HFFc6 (cell line): ENCODE measurements at regions not wholly inside any gene's neighbourhood (a gene's known extent, or its start where the extent isn't known, plus 50 kb on each side); places are given as distances from the start of the nearest gene placed in this dataset.

ENCODE experiments used
- DNase-seq: peaks from one replicate; pipeline ENCODE4 v3.0.0-alpha.2; 2018
- H3K27ac Mint-ChIP-seq: 2 replicates; pipeline ENCODE4 v1.8.0; 2020; ENCODE audit warnings: mild to moderate bottlenecking, mixed read lengths
- H3K27me3 Mint-ChIP-seq: 2 replicates; pipeline ENCODE4 v1.8.0; 2021; ENCODE audit warnings: mild to moderate bottlenecking, moderate library complexity, mixed read lengths; ENCODE audit not compliant: insufficient read depth
- H3K36me3 Mint-ChIP-seq: 2 replicates; pipeline ENCODE4 v1.8.0; 2021; ENCODE audit warnings: low read depth, mixed read lengths
- H3K4me1 Mint-ChIP-seq: 2 replicates; pipeline ENCODE4 v1.8.0; 2020; ENCODE audit warnings: low read depth, mixed read lengths
- H3K4me3 Mint-ChIP-seq: 2 replicates; pipeline ENCODE4 v1.8.0; 2020; ENCODE audit warnings: mild to moderate bottlenecking, moderate library complexity, mixed read lengths
- H3K9me3 Mint-ChIP-seq: 2 replicates; pipeline ENCODE4 v1.8.0; 2020; ENCODE audit warnings: mild to moderate bottlenecking, mixed read lengths
- TF ChIP-seq, protein P1 (sequence below): fragments of 200-600 bp; sonication (generic); IDR thresholded peaks from 2 replicates; pipeline ENCODE4 v1.5.0; 2021; ENCODE audit warnings: antibody characterized with exemption, mild to moderate bottlenecking

- no peak overlapping the region for H3K27ac Mint-ChIP-seq
- H3K27me3 Mint-ChIP-seq: peaks cover 3% of the 10 kb centered on the region; the same call in 1 of the 2 replicates
- peaks cover 17% of the 10 kb centered on the region for H3K36me3 Mint-ChIP-seq
- no peak for DNase-seq
- peaks cover 3% of the 10 kb centered on the region for H3K4me1 Mint-ChIP-seq
- peaks cover 13% of the 10 kb centered on the region for H3K9me3 Mint-ChIP-seq
- no peak overlapping the region for H3K4me3 Mint-ChIP-seq
- TF ChIP-seq, protein P1, sequence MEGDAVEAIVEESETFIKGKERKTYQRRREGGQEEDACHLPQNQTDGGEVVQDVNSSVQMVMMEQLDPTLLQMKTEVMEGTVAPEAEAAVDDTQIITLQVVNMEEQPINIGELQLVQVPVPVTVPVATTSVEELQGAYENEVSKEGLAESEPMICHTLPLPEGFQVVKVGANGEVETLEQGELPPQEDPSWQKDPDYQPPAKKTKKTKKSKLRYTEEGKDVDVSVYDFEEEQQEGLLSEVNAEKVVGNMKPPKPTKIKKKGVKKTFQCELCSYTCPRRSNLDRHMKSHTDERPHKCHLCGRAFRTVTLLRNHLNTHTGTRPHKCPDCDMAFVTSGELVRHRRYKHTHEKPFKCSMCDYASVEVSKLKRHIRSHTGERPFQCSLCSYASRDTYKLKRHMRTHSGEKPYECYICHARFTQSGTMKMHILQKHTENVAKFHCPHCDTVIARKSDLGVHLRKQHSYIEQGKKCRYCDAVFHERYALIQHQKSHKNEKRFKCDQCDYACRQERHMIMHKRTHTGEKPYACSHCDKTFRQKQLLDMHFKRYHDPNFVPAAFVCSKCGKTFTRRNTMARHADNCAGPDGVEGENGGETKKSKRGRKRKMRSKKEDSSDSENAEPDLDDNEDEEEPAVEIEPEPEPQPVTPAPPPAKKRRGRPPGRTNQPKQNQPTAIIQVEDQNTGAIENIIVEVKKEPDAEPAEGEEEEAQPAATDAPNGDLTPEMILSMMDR: no peak
These were observed 287.7 kb downstream of the PSAT1 start for GRCh38 chr9:78584589-78584988.

DNA sequence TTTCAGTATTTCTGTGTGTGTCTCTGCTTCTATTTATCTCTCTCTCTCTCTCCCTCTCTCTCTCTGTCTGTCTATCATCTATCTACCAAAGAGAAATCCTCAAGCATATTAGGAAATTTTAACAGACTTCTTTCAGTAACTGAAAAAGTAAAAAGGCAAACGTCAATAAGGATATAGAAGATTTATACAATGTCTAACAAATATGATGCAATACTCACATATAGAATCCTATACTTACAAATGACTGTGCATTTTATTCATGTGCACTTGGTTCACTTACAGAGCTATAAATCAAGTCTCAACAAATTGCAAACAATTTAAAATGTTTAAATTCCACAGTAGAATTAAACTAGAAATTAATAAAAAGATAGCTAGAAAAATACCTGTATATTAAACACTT, 289.0 kb downstream of the PSAT1 start:
- Mint-ChIP-seq H3K4me3 (no peak overlapping the region), H3K4me1 (peaks cover 16% of the 10 kb centered on the region), H3K27ac (no peak overlapping the region), H3K9me3 (peaks cover 17% of the 10 kb centered on the region), H3K27me3 (peaks cover 3% of the 10 kb centered on the region; the same call in 1 of the 2 replicates), H3K36me3 (peaks cover 21% of the 10 kb centered on the region)
- DNase-seq: no peak
- TF ChIP-seq, protein P1: no peak

DNA sequence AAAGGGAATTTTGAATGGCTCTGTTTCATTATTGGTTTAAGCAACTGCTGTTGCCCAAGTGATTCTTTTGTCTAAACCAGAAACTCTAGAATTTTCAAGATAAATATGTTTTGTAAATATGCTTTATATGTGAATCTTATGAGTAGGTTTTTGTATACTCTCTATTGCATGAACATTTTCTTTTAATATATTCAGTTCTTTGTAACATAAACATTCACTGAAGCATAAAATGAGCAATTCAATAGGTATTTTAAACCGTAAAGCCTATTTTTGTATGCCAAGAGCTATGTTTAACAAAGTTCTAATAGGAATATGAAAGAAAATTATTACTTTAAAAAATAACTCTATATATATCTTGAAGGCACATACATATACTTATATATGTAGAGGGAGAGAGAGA, 293.1 kb downstream of the PSAT1 start:
- Mint-ChIP-seq H3K4me3 (peak overlapping the region; percentile 30; the same call in 1 of the 2 replicates), H3K27me3 (no peaks in the 10 kb centered on the region), H3K9me3 (peaks cover 17% of the 10 kb centered on the region), H3K36me3 (peaks cover 26% of the 10 kb centered on the region), H3K4me1 (peaks cover 55% of the 10 kb centered on the region), H3K27ac (0 out of 2 replicates have a peak overlapping the region, but pooled peaks have one; percentile 35)
- TF ChIP-seq, protein P1: no peak
- no peak for DNase-seq

GRCh38 chr9:78592811-78593210, 295.9 kb downstream of the PSAT1 start:
- H3K9me3 Mint-ChIP-seq: peaks cover 8% of the 10 kb centered on the region
- no peaks in the 10 kb centered on the region for H3K27me3 Mint-ChIP-seq
- peak overlapping the region; percentile 2 for H3K4me3 Mint-ChIP-seq
- peaks cover 83% of the 10 kb centered on the region for H3K4me1 Mint-ChIP-seq
- H3K27ac Mint-ChIP-seq: peak overlapping the region; percentile 73
- TF ChIP-seq, protein P1: no peak
- peak; percentile 64 for DNase-seq
- H3K36me3 Mint-ChIP-seq: peaks cover 32% of the 10 kb centered on the region

DNA sequence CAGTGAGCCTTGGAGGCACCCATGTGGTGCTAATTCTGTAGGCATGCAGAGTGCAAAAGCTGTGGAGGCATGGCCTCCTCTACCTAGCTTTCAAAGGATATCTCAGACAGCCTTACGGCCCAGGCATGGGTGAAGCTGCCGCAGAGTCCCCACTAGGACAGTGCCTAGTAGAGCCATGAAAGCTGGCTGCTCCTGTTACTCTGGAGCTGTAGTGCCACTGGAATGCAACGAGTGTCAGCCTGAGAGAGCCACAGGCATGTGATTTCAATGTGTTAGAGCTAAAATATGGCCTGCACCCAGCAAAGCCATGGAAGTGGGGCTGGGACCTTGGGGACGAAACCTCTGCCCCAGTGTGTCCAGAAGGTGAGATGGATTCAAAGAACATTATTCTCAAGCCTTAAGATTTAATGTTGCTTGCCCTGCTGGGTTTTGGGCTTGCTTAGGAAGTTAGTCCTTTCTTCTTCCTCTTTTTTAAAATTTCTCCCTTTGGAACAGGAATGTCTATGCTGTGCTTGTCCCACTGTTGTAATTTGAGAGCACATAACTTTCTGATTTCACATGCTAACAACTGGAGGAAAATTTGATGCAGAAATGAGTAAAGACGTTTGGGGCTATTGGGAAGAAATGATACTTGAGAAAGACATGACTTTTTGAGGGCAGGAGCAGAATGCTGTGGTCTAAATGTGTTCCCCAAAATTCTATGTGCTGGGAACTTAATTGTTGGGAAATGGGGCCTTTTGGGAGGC, 298.4 kb downstream of the PSAT1 start:
- Mint-ChIP-seq H3K36me3 (peaks cover 29% of the 10 kb centered on the region), H3K4me1 (peaks cover 75% of the 10 kb centered on the region), H3K9me3 (peaks cover 4% of the 10 kb centered on the region; the same call in 1 of the 2 replicates), H3K27ac (peak overlapping the region; percentile 2), H3K4me3 (no peak overlapping the region), H3K27me3 (no peaks in the 10 kb centered on the region)
- peak; percentile 37 for DNase-seq
- TF ChIP-seq, protein P1: no peak
